HG03103 (cell line): ENCODE measurements at regions not wholly inside any gene's neighbourhood (a gene's known extent, or its start where the extent isn't known, plus 50 kb on each side); places are given as distances from the start of the nearest gene placed in this dataset.

Experiments used
- ATAC-seq: cut with Tn5 transposase; IDR thresholded peaks from one replicate; pipeline ENCODE4 v1.9.1; 2021; ENCODE audit warnings: low read depth; ENCODE audit not compliant: unreplicated experiment

GRCh38 chr12:25744313-25744712, 191.2 kb upstream of the LMNTD1 start:
- no peak for ATAC-seq

GRCh38 chr12:25745281-25745680, 192.2 kb upstream of the LMNTD1 start:
- no peak for ATAC-seq

DNA sequence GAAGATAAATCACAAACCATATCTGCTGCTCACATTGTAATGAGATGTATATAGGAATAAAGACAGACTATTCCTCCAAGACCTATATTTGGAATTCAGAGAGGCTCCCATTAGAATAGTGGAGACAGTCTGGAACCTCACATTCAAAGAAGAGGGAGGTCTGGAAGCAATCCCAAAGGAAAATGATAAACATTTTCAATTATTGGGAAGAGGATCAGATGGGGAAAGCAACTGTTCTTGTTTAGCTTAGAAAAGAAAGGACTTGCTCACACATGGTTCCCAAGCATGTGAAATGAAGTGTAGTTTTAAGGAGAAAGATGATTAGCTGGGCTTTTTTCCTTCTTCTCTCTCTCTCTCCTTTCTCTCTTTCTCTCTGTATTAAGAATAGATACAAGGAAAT, 193.0 kb upstream of the LMNTD1 start:
- ATAC-seq, result no peak

DNA sequence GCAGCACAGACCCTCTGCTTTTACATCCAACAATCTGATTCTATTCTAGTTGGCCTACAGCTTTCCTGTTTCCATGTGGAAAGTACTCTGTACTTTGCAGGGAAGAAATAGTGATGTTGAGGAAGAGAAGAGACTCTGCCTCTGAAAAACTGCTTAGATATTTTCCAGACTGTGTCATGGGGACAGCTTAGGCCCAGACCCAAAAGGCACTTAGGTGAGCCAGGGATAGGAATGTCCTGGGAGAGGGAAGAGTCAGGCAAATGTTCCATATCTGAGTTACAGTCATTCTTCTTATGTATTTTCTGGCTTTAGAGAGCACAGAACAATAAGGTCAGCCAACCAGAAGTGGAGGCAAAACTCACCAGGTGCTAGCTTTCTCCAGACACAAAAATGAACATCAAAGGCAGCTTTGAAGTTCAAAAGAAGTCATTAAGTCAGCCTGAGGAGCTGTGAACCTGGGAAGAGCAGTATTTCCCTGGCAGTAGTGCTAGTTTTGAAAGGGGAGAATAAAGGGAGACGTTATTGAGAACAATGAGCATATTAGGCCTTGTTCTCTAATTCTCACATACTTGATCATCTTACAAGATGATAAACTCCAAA, 199.7 kb upstream of the LMNTD1 start:
- no peak for ATAC-seq

DNA sequence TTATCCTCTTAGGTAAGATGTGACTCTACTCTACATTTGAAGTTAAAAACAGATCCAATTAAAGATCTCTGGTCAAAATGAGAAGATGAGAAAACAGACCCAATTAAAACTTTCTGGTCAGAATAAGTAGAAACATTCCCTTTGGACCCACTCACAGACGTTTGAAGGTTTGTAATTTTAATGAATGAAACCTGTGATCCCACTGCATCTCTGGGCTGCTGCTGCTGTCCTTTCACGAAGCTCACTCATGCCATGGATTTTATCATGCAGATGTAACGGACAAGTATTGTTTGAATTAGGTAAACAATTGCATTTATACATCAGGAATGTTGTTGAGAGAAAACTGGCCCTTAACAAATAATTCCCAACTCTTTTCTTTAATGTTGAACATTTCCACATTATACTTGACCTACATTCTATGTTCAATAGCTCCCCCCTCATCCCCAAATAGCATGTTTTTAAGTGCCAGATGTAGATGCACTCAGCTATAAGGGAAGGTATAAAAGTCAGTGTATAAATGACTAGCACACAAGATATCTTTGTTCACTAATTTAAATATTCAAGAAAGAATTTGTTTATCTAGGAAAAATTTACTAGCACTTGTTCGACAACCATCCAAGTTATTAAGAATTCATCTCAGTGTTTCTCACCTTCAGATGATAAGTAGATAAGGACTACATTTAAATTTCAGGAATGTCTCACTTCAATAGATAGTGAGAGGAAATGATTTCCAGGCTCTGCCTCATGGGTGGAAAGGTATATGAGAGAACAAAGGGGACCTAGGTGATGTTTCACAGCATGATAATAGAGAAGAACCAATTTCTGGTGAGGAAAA, 202.3 kb upstream of the LMNTD1 start:
- no peak for ATAC-seq

DNA sequence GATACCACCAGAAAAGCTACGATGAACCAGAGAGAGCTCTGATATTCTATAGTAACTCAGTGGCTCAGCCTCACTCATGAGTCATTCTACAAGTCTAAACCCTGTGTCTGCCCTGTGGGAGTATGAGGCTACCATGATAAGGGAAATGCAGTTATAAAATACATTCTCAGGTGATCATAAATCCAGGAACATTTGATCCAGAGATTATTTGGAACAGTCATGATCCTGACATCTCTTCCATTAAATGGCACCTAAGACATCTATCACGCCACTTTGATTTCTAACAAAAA, 202.6 kb upstream of the RASSF8 start:
- no peak for ATAC-seq

- ATAC-seq, result no peak
Observed at GRCh38 chr12:25757037-25757665, 201.3 kb upstream of the RASSF8 start.

DNA sequence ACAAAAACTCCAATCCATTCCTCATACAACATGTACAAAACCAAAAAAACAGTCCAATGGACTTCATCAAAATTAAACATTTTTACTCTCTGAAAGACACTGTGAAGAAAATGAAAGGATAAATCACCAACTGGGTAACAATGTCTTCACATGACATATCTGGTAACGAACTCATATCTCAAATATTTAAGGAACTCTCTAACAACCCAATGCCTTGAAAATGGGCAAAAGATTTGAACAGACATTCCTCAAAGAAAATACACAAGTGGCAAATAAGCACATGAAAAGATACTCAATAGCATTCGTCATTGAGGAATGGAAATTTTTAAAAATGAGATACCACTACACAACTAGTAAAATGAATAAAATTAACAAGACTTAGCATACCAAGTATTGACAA, 198.7 kb upstream of the RASSF8 start:
- no peak for ATAC-seq

- no peak for ATAC-seq
Observed at GRCh38 chr12:25761356-25761755, 197.1 kb upstream of the RASSF8 start.

- no peak for ATAC-seq
Observed at GRCh38 chr12:25764409-25764808, 194.1 kb upstream of the RASSF8 start.

GRCh38 chr12:25764892-25765291, 193.6 kb upstream of the RASSF8 start:
- ATAC-seq, result no peak

GRCh38 chr12:25767606-25768005, 190.9 kb upstream of the RASSF8 start:
- ATAC-seq, result no peak

DNA sequence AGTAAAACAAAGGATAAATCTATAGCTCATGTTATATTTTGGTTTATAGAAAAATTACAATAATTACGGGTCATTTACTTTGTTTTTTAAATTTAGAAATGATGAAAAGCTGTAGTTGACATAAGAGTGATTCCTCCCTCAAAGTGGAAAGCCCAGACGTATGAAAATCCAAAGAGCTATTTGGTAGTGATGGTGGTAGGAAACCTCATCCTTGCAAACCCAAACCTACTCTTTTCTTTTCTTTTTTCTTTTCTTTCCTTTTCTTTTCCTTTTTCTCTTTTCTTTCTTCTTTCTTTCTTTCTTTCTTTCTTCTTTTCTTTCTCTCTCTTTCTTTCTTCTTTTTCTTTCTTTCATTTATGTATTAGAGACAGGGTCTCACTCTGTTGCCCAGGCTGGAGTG, 190.3 kb upstream of the RASSF8 start:
- no peak for ATAC-seq

DNA sequence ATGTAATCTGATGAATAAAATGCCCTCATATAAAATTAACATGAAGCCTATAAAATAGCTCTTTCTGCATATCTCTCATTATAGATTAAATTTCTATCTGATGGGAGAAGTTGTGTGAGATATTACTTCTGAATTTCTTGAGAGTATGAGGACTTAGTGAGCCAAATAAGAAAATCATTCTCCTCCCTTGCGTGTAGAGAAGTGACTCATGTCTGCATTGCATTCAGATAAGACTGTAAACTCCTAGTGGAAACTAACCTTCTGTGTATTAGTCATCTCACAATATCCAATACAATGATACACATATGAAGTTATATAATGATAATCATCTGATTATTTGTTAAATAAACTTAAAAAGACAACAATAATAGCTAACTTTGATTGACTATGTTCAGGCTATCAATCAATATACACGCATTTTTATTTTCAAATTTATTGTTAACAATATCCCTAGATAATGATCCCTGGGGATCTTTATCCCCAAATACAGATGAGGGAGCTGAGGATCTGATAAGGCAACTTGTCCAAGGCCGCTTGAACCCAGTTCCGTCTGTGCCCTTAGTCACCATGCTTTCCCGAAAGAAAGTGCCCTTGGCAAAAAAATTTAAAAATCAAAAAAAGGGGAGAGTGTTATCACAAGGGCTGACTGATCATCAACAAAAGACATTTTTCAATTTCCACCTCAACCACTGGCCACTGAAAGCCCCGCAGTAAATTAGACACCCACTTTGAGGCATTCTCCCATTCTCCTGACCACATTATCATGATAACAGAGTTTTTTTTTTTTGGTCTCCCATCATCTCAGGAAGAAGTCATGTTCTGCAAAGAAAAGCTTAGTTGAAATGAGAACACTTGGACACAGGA, 189.2 kb upstream of the RASSF8 start:
- ATAC-seq, result no peak

GRCh38 chr12:25771041-25771440, 187.4 kb upstream of the RASSF8 start:
- peak; percentile 72 for ATAC-seq

DNA sequence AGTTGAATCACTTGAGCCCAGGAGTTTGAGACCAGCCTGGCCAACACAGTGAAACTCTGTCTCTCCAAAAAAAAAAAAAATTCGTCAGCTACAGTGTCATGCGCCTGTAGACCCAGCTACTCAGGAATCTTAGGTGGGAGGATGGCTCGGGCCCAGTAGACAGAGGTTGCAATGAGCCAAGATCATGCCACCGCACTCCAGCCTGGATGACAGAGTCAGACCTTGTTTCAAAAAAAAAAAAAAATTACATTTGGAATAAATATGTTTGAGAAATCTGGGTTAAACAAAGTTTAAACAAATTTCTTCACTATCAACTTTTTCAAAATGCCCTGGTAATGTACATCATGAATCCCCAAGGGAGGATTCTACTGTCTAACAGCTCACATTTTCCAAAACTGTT, 187.0 kb upstream of the RASSF8 start:
- ATAC-seq, result no peak

DNA sequence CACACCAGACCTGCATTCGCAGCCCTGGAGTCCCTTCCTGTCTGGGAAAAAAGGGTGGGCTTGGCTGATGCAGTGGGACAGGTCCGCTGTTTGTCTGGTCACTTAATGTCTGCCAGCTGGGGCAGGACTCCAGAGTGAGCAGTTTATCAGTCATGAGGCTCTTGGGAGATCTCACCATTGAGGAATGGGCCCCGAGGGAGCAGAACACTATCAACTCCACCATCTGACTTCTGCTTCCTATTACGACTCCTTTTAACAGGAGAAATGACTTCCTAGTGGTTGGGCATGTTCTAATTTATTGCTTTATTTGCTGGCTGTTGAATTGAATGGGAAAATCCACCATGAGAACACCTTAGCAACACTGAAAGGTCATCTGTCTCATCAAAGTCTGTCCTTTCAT, 182.5 kb upstream of the RASSF8 start:
- no peak for ATAC-seq

GRCh38 chr12:25780771-25781170, 177.7 kb upstream of the RASSF8 start:
- no peak for ATAC-seq

GRCh38 chr12:25781232-25781631, 177.2 kb upstream of the RASSF8 start:
- ATAC-seq, result no peak

GRCh38 chr12:25783566-25783965, 174.9 kb upstream of the RASSF8 start:
- ATAC-seq, result no peak

- ATAC-seq, result no peak
Observed at GRCh38 chr12:25784669-25785068, 173.8 kb upstream of the RASSF8 start.
